ENCODE measurements at regions not wholly inside any gene's neighbourhood (a gene's known extent, or its start where the extent isn't known, plus 50 kb on each side); places are given as distances from the start of the nearest gene placed in this dataset.

DNA sequence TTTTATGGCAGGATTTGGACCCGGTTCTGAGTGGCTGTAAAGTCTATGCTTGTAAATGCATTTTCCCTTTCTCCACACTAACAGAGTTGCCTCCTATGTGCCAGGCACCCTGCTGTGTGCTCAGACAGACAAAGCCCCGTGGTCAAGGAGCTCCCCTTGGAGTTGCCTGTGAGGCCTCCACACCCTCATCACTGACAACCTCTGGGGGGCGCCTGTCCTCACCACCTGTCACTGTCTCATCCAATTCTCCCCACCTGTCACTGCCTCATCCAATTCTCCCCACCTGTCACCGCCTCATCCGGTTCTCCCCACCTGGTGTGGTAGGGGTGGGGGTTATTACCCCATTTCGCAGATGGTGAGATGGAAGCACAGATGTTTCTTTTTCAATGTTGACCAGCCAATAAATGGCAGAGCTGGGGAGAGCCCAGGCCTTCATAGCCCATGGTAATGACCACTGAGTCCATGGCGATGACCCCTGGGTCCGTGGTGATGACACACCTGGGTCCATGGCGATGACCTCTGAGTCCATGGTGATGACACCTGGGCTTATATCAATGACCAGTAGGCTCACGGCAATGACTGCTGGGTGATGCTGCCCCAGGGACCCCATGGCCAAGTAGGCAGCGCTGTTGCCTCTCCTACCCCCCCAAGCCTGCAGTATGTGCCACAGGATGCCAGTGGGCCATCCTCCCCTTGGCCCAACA is 150.1 kb downstream of the IRF8 start:
- Mint-ChIP-seq H3K4me1 (ENCODE audit: low read depth, unreplicated experiment) (peaks cover 21% of the 10 kb centered on the region), H3K4me3 (ENCODE audit: unreplicated experiment) (no peak overlapping the region), H3K9me3 (ENCODE audit: unreplicated experiment) (peaks cover 4% of the 10 kb centered on the region), H3K27ac (ENCODE audit: unreplicated experiment) (peak overlapping the region; percentile 22), H3K27me3 (ENCODE audit: unreplicated experiment) (no peaks in the 10 kb centered on the region), H3K36me3 (ENCODE audit: unreplicated experiment) (no peaks in the 10 kb centered on the region)
- TF ChIP-seq, protein P1, sequence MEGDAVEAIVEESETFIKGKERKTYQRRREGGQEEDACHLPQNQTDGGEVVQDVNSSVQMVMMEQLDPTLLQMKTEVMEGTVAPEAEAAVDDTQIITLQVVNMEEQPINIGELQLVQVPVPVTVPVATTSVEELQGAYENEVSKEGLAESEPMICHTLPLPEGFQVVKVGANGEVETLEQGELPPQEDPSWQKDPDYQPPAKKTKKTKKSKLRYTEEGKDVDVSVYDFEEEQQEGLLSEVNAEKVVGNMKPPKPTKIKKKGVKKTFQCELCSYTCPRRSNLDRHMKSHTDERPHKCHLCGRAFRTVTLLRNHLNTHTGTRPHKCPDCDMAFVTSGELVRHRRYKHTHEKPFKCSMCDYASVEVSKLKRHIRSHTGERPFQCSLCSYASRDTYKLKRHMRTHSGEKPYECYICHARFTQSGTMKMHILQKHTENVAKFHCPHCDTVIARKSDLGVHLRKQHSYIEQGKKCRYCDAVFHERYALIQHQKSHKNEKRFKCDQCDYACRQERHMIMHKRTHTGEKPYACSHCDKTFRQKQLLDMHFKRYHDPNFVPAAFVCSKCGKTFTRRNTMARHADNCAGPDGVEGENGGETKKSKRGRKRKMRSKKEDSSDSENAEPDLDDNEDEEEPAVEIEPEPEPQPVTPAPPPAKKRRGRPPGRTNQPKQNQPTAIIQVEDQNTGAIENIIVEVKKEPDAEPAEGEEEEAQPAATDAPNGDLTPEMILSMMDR (IDR thresholded peaks at IDR 0.05; ENCODE audit: partially characterized antibody, unreplicated experiment) = no peak
- no peak for DNase-seq

- peaks cover 4% of the 10 kb centered on the region for H3K9me3 Mint-ChIP-seq (ENCODE audit: unreplicated experiment)
- H3K36me3 Mint-ChIP-seq (ENCODE audit: unreplicated experiment) = no peaks in the 10 kb centered on the region
- TF ChIP-seq, protein P1 (IDR thresholded peaks at IDR 0.05; ENCODE audit: partially characterized antibody, unreplicated experiment) = no peak
- H3K27me3 Mint-ChIP-seq (ENCODE audit: unreplicated experiment) = no peaks in the 10 kb centered on the region
- H3K27ac Mint-ChIP-seq (ENCODE audit: unreplicated experiment) = peak overlapping the region; percentile 22
- H3K4me1 Mint-ChIP-seq (ENCODE audit: low read depth, unreplicated experiment) = peaks cover 21% of the 10 kb centered on the region
- no peak overlapping the region for H3K4me3 Mint-ChIP-seq (ENCODE audit: unreplicated experiment)
- no peak for DNase-seq
Measured at GRCh38 chr16:86049641-86050040, 150.7 kb downstream of the IRF8 start.

GRCh38 chr16:86050111-86050510 is 151.1 kb downstream of the IRF8 start:
- DNase-seq = no peak
- H3K4me3 Mint-ChIP-seq (ENCODE audit: unreplicated experiment) = no peak overlapping the region
- H3K9me3 Mint-ChIP-seq (ENCODE audit: unreplicated experiment) = peaks cover 4% of the 10 kb centered on the region
- no peak overlapping the region for H3K27ac Mint-ChIP-seq (ENCODE audit: unreplicated experiment)
- H3K27me3 Mint-ChIP-seq (ENCODE audit: unreplicated experiment) = no peaks in the 10 kb centered on the region
- H3K4me1 Mint-ChIP-seq (ENCODE audit: low read depth, unreplicated experiment) = peaks cover 21% of the 10 kb centered on the region
- TF ChIP-seq, protein P1 (IDR thresholded peaks at IDR 0.05; ENCODE audit: partially characterized antibody, unreplicated experiment) = no peak
- H3K36me3 Mint-ChIP-seq (ENCODE audit: unreplicated experiment) = no peaks in the 10 kb centered on the region

DNA sequence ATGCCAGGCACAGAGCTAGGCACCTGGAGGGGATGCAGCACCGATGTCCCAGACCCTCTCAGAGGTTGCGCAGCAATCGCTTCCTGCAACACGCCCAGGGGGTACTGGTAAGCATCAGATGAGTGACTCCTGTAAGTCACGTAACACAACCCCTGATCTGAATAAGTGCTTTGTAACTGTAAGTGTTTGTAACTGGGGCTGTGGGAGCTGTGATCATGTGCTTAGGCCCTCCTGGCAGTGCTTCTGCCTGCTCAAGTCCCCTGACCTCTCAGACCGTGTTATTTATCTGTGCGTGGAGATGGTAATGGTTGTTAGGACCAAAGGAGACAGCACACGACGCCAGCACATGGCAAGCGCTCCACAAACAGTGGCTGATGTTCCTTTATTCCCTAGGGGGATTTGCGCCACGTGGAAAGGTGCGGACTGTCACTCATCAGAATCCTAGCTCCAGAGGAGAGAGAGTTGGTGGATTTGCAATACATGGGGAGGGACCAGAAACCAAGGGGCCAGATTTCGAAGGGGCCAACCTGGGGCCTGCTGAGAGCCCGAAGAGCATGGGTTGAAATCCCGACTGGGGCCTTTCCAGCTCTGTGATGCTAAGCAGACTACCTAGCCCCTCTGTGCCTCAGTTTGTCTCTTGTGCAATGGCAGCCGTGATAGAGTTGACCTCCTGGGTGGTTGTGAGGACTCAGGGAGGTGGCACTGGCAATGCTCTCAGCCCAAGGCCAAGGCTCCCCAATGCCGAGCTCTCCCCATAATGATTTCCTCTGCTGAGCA is 151.8 kb downstream of the IRF8 start:
- Mint-ChIP-seq H3K27ac (ENCODE audit: unreplicated experiment) (no peak overlapping the region), H3K9me3 (ENCODE audit: unreplicated experiment) (peaks cover 4% of the 10 kb centered on the region), H3K4me3 (ENCODE audit: unreplicated experiment) (no peak overlapping the region), H3K27me3 (ENCODE audit: unreplicated experiment) (no peaks in the 10 kb centered on the region), H3K36me3 (ENCODE audit: unreplicated experiment) (no peaks in the 10 kb centered on the region), H3K4me1 (ENCODE audit: low read depth, unreplicated experiment) (peaks cover 21% of the 10 kb centered on the region)
- TF ChIP-seq, protein P1 (IDR thresholded peaks at IDR 0.05; ENCODE audit: partially characterized antibody, unreplicated experiment) = no peak
- DNase-seq = no peak

Measured in glutamatergic neuron (in vitro differentiated cells).